ENCODE measurements at regions not wholly inside any gene's neighbourhood (a gene's known extent, or its start where the extent isn't known, plus 50 kb on each side); places are given as distances from the start of the nearest gene placed in this dataset.

DNA sequence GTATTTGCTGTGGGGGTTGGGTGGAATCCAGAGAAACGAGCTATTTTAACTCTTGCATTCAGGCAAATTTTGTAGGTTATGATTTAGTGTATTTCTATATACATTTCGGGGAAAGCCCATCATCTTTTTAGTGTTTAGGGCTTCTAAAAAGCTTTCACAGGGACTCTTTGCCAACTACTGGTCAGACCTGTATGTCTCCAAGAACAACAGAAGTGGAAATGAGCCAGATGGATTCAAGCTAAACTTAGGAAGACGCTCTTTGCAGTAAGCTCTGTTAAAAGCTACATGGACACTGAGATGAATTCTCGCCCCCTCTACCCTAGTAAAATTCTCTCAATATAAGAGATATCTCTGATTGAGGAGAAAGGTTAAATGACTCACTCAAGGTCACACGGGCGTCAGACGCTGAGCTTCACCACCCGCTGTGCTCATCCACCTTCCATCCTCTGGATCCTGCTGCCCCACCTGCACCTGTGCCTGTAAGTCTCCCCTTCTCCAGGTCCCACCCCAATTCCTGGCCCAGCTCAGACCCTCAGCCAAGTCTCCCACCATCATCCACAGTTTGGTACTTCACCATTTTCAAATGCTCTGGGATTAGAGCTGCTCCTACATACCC lies 85.6 kb downstream of the MARCHF4 start:
- TF ChIP-seq ZNF274 (IDR thresholded peaks at IDR 0.05; ENCODE audit: low read depth, low read length) (no peak), YY1 (IDR thresholded peaks at IDR 0.05; ENCODE audit: insufficient read depth, insufficient read length) (no peak)
